ENCODE measurements at regions not wholly inside any gene's neighbourhood (a gene's known extent, or its start where the extent isn't known, plus 50 kb on each side); places are given as distances from the start of the nearest gene placed in this dataset.
"Not testable (repeated sequence)": the region's sequence is repeated elsewhere in the genome, so short reads cannot be mapped to it uniquely, and the experiment has no call there.

DNA sequence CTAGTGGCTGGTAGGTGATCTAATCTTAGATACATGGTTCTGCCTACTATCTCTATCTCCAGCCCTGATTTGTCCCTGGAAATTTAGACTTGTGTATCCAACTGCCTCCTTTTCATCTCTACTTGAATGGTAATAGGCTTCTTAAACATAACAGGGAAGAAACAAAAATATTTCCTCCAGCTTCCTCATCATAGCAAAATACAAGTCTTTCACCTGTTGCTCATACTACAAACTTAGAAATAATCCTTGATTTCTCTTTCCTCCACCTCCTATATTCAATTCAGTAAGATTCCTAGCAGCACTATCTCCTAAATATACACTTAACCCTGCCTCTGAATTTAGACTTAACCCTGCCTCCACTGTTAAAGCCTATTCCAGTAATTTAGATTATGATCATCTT lies 373.3 kb upstream of the ACTRT1 start:
- Histone ChIP-seq H3K79me2 (ENCODE audit: insufficient read depth, low read depth) (no peaks in the 10 kb centered on the region), H3K9ac (no peak overlapping the region), H3K4me3 (IDR thresholded peaks at IDR 0.05; ENCODE audit: insufficient read depth, low read depth, low read length) (no peak overlapping the region), H3K27ac (no peak overlapping the region), H3K4me2 (no peak overlapping the region), H3K36me3 (ENCODE audit: insufficient read depth) (no peaks in the 10 kb centered on the region), H3K27me3 (ENCODE audit: insufficient read depth, low read depth) (no peaks in the 10 kb centered on the region), H2AFZ (ENCODE audit: low read depth) (no peak overlapping the region), H4K20me1 (ENCODE audit: insufficient read depth) (no peaks in the 10 kb centered on the region), H3K4me1 (ENCODE audit: low read depth, poor library complexity, severe bottlenecking) (no peaks in the 10 kb centered on the region)
- TF ChIP-seq, protein P1, sequence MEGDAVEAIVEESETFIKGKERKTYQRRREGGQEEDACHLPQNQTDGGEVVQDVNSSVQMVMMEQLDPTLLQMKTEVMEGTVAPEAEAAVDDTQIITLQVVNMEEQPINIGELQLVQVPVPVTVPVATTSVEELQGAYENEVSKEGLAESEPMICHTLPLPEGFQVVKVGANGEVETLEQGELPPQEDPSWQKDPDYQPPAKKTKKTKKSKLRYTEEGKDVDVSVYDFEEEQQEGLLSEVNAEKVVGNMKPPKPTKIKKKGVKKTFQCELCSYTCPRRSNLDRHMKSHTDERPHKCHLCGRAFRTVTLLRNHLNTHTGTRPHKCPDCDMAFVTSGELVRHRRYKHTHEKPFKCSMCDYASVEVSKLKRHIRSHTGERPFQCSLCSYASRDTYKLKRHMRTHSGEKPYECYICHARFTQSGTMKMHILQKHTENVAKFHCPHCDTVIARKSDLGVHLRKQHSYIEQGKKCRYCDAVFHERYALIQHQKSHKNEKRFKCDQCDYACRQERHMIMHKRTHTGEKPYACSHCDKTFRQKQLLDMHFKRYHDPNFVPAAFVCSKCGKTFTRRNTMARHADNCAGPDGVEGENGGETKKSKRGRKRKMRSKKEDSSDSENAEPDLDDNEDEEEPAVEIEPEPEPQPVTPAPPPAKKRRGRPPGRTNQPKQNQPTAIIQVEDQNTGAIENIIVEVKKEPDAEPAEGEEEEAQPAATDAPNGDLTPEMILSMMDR (conservative IDR thresholded peaks at IDR 0.05; ENCODE audit: low read depth, low read length), result no peak

DNA sequence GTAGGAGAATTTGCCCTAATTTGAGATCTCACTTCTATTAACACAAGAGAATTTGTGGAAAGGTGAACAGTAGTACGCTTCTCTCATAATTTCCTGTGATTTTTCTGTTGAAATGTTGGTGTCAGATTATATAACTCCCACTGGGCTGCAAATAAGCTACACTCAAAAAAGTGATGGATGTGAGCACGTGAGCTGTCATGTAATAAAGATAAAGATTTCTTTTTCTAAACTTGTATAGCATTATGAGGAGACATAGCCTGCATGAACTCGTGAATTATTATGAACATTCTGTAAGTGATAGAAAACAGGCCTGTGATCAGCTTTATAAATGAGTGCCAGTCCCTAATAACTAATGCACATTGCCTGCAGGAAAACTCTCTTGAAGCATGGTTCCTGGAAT lies 356.6 kb upstream of the ACTRT1 start:
- TF ChIP-seq, protein P1 (conservative IDR thresholded peaks at IDR 0.05; ENCODE audit: low read depth, low read length), result no peak
- Histone ChIP-seq H3K79me2 (ENCODE audit: insufficient read depth, low read depth) (no peaks in the 10 kb centered on the region), H2AFZ (ENCODE audit: low read depth) (no peak overlapping the region), H3K4me2 (no peak overlapping the region), H4K20me1 (ENCODE audit: insufficient read depth) (no peaks in the 10 kb centered on the region), H3K36me3 (ENCODE audit: insufficient read depth) (no peaks in the 10 kb centered on the region), H3K9ac (no peak overlapping the region), H3K27ac (no peak overlapping the region), H3K4me1 (ENCODE audit: low read depth, poor library complexity, severe bottlenecking) (no peaks in the 10 kb centered on the region), H3K27me3 (ENCODE audit: insufficient read depth, low read depth) (no peaks in the 10 kb centered on the region), H3K4me3 (IDR thresholded peaks at IDR 0.05; ENCODE audit: insufficient read depth, low read depth, low read length) (no peak overlapping the region)

DNA sequence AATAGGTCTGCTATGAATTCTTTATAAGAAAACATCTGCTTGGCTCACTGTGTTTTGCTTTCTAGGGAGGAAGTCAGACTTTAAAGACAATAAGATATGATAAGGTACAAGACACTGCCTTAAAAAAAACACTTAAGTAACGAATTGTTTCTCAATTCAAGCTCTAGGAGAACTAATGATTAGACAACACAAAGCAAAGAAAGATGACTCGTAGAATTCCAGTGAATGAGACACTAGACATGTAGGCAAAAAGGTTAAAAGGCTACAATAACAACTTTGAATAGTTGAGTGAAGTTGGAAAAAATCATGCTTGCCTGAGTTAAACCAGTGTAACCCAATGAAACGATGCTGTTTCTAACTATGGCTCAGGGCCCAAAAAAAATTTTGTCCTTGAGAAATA lies 344.4 kb upstream of the ACTRT1 start:
- no peak overlapping the region for H3K4me3 ChIP-seq (IDR thresholded peaks at IDR 0.05; ENCODE audit: insufficient read depth, low read depth, low read length)
- H3K27me3 ChIP-seq (ENCODE audit: insufficient read depth, low read depth), result no peaks in the 10 kb centered on the region
- no peak overlapping the region for H3K27ac ChIP-seq
- H3K9ac ChIP-seq, result no peak overlapping the region
- H3K36me3 ChIP-seq (ENCODE audit: insufficient read depth), result no peaks in the 10 kb centered on the region
- H2AFZ ChIP-seq (ENCODE audit: low read depth), result no peak overlapping the region
- no peaks in the 10 kb centered on the region for H3K4me1 ChIP-seq (ENCODE audit: low read depth, poor library complexity, severe bottlenecking)
- H3K79me2 ChIP-seq (ENCODE audit: insufficient read depth, low read depth), result no peaks in the 10 kb centered on the region
- TF ChIP-seq, protein P1 (conservative IDR thresholded peaks at IDR 0.05; ENCODE audit: low read depth, low read length), result no peak
- H3K4me2 ChIP-seq, result no peak overlapping the region
- H4K20me1 ChIP-seq (ENCODE audit: insufficient read depth), result no peaks in the 10 kb centered on the region

DNA sequence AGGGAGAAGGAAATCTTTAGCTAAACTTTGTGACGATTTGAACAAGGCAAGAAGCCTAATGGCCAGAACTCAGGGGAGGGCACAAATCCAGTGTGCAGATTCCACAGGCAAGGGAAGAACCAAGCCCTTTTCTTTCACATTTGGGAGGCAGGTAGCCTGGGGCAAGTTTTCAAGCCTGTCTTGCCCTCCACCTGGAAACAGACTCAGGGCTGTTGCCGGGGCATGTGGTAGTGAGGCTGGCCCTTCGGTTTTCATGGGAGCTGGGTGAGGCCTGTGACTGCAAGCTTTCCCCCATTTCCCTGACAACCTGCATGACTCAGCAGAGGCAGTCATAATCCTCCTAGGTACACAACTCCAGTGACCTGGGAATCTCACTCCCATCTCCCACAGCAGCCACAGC lies 331.6 kb upstream of the ACTRT1 start:
- H2AFZ ChIP-seq (ENCODE audit: low read depth); H4K20me1 ChIP-seq (ENCODE audit: insufficient read depth); H3K27me3 ChIP-seq (ENCODE audit: insufficient read depth, low read depth); H3K27ac ChIP-seq; H3K4me2 ChIP-seq; H3K4me1 ChIP-seq (ENCODE audit: low read depth, poor library complexity, severe bottlenecking); H3K4me3 ChIP-seq (IDR thresholded peaks at IDR 0.05; ENCODE audit: insufficient read depth, low read depth, low read length); H3K9ac ChIP-seq; H3K79me2 ChIP-seq (ENCODE audit: insufficient read depth, low read depth); H3K36me3 ChIP-seq (ENCODE audit: insufficient read depth): not testable (repeated sequence)

DNA sequence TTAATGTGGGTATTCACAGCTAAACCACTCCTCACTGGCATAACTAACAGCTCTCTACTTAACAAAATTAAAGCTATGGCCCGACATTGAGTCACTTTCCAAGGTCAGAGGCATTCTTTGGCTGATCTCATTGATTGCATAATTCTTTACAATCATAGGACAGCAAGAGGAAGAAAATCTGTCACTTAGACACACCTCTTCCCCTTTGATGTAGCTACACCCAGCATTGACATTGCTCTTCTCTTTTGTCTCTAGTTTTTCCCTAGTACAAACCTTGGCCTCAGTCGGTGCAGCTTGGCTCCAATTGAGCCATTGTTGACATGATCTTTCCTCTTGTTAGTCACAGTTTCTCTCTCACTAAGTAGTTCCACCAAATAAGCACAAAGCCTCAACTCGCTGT lies 313.3 kb upstream of the ACTRT1 start:
- H3K4me3 ChIP-seq (IDR thresholded peaks at IDR 0.05; ENCODE audit: insufficient read depth, low read depth, low read length), result no peak overlapping the region
- TF ChIP-seq, protein P1 (conservative IDR thresholded peaks at IDR 0.05; ENCODE audit: low read depth, low read length), result no peak
- H3K4me1 ChIP-seq (ENCODE audit: low read depth, poor library complexity, severe bottlenecking), result no peaks in the 10 kb centered on the region
- no peaks in the 10 kb centered on the region for H3K79me2 ChIP-seq (ENCODE audit: insufficient read depth, low read depth)
- no peak overlapping the region for H3K9ac ChIP-seq
- H3K27ac ChIP-seq, result no peak overlapping the region
- no peaks in the 10 kb centered on the region for H3K27me3 ChIP-seq (ENCODE audit: insufficient read depth, low read depth)
- H3K4me2 ChIP-seq, result no peak overlapping the region
- no peak overlapping the region for H2AFZ ChIP-seq (ENCODE audit: low read depth)
- no peaks in the 10 kb centered on the region for H4K20me1 ChIP-seq (ENCODE audit: insufficient read depth)
- H3K36me3 ChIP-seq (ENCODE audit: insufficient read depth), result no peaks in the 10 kb centered on the region
